ENCODE measurements at regions not wholly inside any gene's neighbourhood (a gene's known extent, or its start where the extent isn't known, plus 50 kb on each side); places are given as distances from the start of the nearest gene placed in this dataset.

GRCh38 chr11:19595840-19596751, 116.5 kb upstream of the NAV2 start:
- DNase-seq (ENCODE audit: low read depth), result no peak

DNA sequence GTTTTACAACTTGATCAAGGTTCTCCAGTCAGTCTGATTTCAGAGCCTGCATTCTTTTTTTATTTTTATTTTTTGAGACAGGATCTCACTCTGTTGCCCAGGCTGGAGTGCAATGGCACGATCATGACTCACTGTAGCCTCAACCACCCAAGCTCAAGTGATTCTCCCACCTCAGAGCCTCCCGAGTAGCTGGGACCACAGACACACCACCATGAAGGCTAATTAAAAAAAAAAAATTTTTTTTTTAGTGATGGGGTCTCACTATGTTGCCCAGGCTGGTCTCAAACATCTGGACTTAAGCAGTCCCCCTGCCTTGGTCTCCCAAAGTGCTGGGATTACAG, 117.2 kb upstream of the NAV2 start:
- no peak for DNase-seq (ENCODE audit: low read depth)

DNA sequence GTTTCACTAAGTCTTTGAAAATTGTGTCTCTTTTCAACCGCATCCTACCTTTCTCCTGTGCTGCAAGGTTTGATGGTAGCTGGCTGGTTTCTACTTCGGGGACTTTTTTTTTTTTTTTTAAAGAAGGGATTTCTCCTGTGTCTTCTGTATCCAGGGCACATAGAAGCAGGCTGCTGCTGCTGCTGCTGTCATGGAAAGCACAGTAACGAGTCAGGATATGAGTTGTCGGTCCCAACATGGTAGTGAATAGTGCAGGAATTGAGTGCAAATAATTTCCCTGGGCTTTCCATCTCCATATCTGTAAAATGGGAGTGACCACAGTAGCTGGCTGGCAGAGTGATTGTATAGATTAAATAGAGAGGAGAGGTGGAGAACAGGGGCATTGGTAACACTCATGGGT, 118.3 kb upstream of the NAV2 start:
- no peak for DNase-seq (ENCODE audit: low read depth)

DNA sequence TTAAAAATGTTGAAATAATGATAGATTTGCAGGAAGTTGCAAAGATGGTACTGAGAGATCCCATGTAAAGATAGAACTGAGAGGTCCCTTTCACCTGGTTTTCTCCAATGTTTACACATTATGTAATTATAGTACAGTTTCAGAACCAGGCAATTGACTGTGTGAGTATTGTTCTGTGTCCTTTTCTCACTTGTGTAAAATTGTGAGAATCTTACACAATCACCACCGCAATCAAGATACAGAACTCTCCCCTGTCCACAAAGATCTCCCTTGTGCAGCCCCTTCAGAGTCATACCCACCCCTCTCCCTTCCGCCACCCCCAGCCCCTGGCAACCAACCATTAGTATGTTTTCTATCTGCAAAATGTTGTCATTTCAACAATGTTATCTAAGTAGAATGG, 119.8 kb upstream of the NAV2 start:
- no peak for DNase-seq (ENCODE audit: low read depth)

GRCh38 chr11:19589567-19590260, 122.9 kb upstream of the NAV2 start:
- no peak for DNase-seq (ENCODE audit: low read depth)

GRCh38 chr11:19587979-19588378, 124.7 kb upstream of the NAV2 start:
- DNase-seq (ENCODE audit: low read depth), result no peak

GRCh38 chr11:19580646-19581045, 132.0 kb upstream of the NAV2 start:
- no peak for DNase-seq (ENCODE audit: low read depth)

DNA sequence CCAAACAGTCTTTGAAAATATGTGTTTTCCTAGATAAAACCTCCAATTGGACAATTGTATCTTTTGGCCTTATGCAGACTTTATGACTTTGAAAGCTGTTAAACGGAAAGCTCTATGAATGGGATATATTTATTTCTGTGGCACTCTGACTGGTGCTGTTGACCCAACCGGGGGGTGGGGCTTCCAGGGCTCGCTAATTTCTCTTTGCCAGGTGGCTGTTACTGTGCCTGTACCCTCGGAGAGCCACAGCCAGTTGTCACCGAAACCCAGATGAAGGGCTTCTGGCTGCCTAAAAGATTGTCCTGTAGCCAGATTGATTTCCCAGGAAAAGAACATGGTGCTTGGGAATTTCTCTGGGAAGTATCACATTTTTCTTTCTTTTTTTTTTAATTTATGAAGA, 132.7 kb upstream of the NAV2 start:
- no peak for DNase-seq (ENCODE audit: low read depth)

GRCh38 chr11:19578871-19579270, 133.8 kb upstream of the NAV2 start:
- DNase-seq (ENCODE audit: low read depth), result no peak

- DNase-seq (ENCODE audit: low read depth), result no peak
Observed at GRCh38 chr11:19577976-19578619, 134.5 kb upstream of the NAV2 start.

DNA sequence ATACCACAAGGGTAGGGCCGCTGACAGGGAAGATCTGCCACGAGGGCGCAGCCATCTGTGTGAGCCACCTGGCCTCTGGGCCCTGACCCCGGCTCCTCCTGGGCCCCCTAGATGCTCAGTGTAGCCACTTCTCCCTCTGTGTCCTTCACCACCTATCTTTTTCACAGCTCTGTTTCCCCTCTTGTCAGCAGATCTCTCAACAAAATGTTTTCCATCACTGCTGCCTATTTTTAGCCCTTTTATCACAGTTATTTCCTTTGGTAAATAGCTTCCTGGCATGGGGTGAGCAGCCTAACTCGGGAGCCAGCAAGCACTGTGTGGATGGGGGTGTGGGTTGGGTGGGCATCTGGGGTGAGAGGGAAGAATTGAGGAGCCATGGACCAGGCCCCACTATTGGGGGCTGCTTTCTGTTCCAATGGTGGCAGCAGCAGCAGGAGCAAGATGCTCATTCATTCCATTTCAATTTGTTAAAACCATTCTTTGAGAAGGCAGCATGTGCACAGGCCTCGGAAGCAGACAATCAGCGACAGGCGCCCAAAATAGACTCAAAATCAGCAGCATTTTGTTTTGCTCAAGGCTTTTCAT, 135.2 kb upstream of the NAV2 start:
- DNase-seq (ENCODE audit: low read depth), result no peak

- no peak for DNase-seq (ENCODE audit: low read depth)
Observed at GRCh38 chr11:19576903-19577302, 135.7 kb upstream of the NAV2 start.

DNA sequence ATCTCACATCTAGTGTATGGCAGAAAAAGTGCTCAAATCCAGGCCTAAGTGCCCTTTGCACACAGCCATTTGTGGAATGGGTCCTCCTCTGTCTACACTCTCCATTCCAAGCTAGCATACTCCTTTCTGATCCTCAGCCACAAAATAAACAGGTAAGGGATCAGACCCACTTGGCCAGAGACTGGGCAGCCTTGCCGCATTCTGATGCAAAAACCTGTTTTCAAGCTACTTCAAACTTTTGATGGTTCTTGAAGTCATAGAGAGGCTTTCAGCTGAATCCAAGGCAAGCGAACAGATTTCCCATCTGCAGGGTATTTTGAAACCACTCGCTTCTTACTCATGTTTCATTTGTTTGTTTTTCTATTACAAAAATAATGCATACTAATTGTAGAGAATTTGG, 136.6 kb upstream of the NAV2 start:
- DNase-seq (ENCODE audit: low read depth), result no peak

- DNase-seq (ENCODE audit: low read depth), result no peak
Observed at GRCh38 chr11:19574916-19575315, 137.7 kb upstream of the NAV2 start.

DNA sequence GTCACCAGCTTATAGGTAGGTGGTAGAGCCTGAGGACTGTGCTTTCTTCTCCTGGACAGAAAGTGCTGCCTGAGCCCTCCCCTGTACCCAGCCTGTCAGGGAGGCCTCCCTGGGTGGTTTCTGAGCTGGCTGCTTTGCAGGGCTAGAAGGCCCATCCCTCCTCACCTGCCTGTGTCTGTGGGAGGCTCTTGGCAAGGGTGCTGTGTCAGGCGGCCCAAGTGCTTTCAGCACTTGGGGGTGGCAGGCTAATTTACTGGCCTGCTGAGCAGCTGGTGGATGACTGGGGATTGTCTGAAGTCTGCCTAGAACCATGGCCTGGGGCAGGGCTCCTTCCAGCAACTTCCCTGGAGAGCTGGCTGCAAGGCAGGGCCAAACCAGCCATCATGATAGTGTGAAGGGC, 139.0 kb upstream of the NAV2 start:
- DNase-seq (ENCODE audit: low read depth), result no peak

GRCh38 chr11:19571906-19572305, 140.7 kb upstream of the NAV2 start:
- no peak for DNase-seq (ENCODE audit: low read depth)

DNA sequence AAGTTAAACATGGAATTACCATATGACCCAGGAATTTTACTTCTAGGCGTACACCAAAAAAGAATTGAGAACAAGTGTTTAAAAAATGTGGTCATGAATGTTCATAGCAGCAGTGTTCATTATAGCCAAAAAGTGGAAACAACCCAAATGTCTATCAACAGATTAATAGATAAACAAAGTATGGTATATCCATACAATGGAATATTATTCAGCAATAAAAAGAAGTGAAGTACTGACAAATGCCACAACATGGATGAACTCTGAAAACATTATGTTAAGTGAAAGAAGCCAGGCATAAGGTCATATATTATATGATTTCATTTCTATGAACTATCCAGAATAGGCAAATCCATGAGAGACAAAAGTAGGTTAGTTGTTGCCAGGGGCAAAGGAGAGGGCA, 141.7 kb upstream of the NAV2 start:
- no peak for DNase-seq (ENCODE audit: low read depth)

DNA sequence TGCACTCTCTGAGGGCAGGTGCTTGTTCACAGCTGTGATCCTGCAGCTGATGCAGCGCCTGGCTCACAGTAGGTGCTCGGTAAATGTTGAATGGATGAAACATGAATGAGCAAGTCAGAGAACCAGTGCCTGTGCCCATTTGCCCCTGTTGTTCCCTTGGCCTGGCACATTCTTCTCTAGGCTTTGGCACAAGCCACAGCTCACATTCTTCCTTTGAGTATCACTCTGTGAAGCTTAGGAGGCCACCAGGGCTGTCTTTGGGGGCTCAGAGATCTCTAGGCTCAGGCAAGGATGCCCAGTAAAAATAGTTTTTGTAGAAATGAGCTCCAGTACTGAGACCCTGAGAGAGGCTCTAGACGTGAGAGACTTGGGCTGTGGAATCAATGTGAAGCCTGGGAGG, 144.6 kb upstream of the NAV2 start:
- DNase-seq (ENCODE audit: low read depth), result no peak

DNA sequence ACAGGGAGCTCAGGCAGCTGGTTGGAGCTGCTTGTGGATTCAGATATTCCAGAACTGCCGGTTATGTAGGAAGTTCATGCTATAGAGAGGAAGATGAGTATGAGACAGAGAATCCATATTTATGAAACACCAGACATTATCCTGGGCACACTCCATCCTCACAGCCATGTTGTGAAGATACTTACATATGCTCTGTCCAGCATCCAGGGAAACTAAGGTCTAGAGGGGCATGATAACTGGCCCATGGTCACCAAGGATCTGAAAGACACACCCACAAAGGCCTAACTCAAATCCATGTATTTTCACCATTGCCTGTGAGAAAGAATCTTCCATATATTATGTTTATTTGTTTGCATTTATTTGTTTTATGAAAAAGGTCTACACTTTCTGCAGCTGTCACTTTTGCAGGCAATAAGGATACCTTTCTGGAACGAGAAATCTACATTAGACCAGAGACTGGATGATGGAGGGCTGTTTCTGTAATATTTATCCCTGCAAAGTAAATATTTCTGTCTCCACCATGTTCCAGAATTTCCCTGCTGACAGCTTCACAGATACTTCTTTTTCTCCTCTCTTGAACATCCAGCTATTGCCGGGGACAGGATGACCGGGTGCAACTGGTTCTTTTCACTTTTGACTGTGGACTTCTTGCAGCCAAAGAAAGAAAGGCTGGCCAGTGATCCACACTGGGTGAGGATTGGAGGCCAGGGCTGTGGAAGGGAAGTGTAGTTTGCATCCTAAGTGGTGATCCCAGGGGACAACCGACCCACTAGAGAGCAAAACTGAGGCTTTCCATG, 145.9 kb upstream of the NAV2 start:
- no peak for DNase-seq (ENCODE audit: low read depth)

DNA sequence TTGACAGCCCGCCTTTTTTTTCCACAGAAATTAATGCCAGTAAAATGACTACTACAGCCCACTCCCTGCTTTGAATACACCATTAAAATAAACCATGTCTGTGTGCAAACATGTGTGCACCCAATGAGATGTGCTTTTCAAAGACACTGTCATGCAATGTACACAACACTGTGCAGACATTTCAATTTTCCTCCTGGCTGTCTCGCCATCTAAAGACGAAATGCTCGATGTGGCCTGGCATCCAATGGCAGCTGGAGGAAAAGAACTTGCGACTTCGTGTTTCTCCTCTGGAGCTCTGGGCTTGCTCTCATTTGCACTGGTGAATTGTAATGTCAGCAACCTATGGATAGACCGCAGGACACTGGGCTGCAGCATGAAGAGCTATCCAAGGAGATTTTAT, 147.0 kb upstream of the NAV2 start:
- DNase-seq (ENCODE audit: low read depth), result no peak

GRCh38 chr11:19562156-19562555, 150.5 kb upstream of the NAV2 start:
- DNase-seq (ENCODE audit: low read depth), result no peak

DNA sequence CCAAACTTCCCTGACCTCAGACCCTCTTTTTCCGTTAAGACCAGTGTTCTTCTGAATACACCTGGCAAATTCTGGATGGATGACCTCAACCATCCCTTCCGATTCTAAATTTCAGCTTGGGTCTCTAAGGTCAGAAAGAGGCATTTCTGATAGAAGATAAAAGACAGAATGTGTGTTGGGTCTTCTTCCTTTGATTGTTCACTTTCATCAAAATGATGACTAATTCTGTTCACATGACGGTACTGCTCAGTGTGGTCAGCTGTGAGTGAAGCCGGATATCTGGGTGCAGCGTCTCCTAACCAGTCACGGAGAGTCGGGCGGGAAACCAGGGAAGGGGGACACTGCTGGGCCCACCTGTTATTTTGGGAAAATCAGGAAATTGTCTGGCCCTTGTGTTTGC, 151.6 kb upstream of the NAV2 start:
- DNase-seq (ENCODE audit: low read depth), result no peak
